HEK293 (cell line): ENCODE measurements at regions not wholly inside any gene's neighbourhood (a gene's known extent, or its start where the extent isn't known, plus 50 kb on each side); places are given as distances from the start of the nearest gene placed in this dataset.

ENCODE experiments used
- CTCF ChIA-PET: fragments of 350-600 bp; formaldehyde crosslinking; extraction: SDS; loops from one replicate; lab custom pipeline; 2021; ENCODE audit warnings: antibody characterized with exemption; lab: Yijun Ruan, JAX
- POLR2A ChIA-PET: fragments of 300-600 bp; formaldehyde crosslinking; extraction: SDS; loops from one replicate; lab custom pipeline; 2020; ENCODE audit warnings: antibody characterized with exemption, inconsistent platforms; lab: Yijun Ruan, JAX
- H3K27ac ChIP-seq: fragments of 200-500 bp; sonication (Bioruptor generic); 2 replicates; pipeline ENCODE4 v1.5.1; 2014; ENCODE audit warnings: low read depth, low read length, control low read depth, inconsistent platforms; ENCODE audit errors: extremely low read depth
- H3K36me3 ChIP-seq, 2 experiments: fragments of 200-500 bp in 1 of 2; sonication (Bioruptor generic) in 1 of 2; 1 replicate in 1 of 2; 2 replicates in 1 of 2; pipeline ENCODE4 v1.5.1; 2014 to 2017; ENCODE audit warnings: inconsistent platforms in 2 of 2, low read length in 2 of 2; ENCODE audit not compliant: control insufficient read depth in 2 of 2, insufficient read depth in 1 of 2
- H3K4me1 ChIP-seq: fragments of 200-500 bp; sonication (Bioruptor generic); 2 replicates; pipeline ENCODE4 v1.5.1; 2014; ENCODE audit warnings: mild to moderate bottlenecking, low read length, inconsistent platforms; ENCODE audit not compliant: control insufficient read depth, insufficient read depth
- H3K4me3 ChIP-seq: 2 replicates; pipeline ENCODE4 v1.5.1; 2011; ENCODE audit warnings: low read depth, mild to moderate bottlenecking, control low read depth, low read length, moderate library complexity
- H3K9me3 ChIP-seq: fragments of 200-500 bp; sonication (Bioruptor generic); 2 replicates; pipeline ENCODE4 v1.5.1; 2014; ENCODE audit warnings: low read depth, low read length, inconsistent platforms; ENCODE audit not compliant: control insufficient read depth, insufficient read depth
- GLIS1 ChIP-seq: fragments of 450-650 bp; formaldehyde crosslinking; IDR thresholded peaks from 2 replicates; pipeline ENCODE4 v1.5.1; 2016; ENCODE audit warnings: missing biosample characterization, missing genetic modification characterization
- GLIS2 ChIP-seq: fragments of 450-650 bp; formaldehyde crosslinking; IDR thresholded peaks from 2 replicates; pipeline ENCODE4 v1.5.1; 2016; ENCODE audit warnings: missing biosample characterization, missing genetic modification characterization
- PRDM1 ChIP-seq: fragments of 450-650 bp; formaldehyde crosslinking; IDR thresholded peaks from 2 replicates; pipeline ENCODE4; 2016; ENCODE audit warnings: missing biosample characterization, missing genetic modification characterization
- SALL2 ChIP-seq: fragments of 450-650 bp; formaldehyde crosslinking; IDR thresholded peaks from 2 replicates; pipeline ENCODE4 v1.5.0; 2017; ENCODE audit warnings: missing biosample characterization, mild to moderate bottlenecking, missing genetic modification characterization, borderline replicate concordance
- SP3 ChIP-seq: fragments of 450-650 bp; formaldehyde crosslinking; IDR thresholded peaks from 2 replicates; pipeline ENCODE4 v1.5.1; 2016; ENCODE audit warnings: missing biosample characterization, missing genetic modification characterization
- ZBTB20 ChIP-seq: fragments of 450-650 bp; formaldehyde crosslinking; IDR thresholded peaks from 2 replicates; pipeline ENCODE4 v1.5.1; 2016; ENCODE audit warnings: missing biosample characterization, missing genetic modification characterization
- ZEB2 ChIP-seq: fragments of 450-650 bp; formaldehyde crosslinking; IDR thresholded peaks from 2 replicates; pipeline ENCODE4 v1.5.1; 2016; ENCODE audit warnings: missing biosample characterization, missing genetic modification characterization
- ZIC2 ChIP-seq: fragments of 450-650 bp; formaldehyde crosslinking; IDR thresholded peaks from 2 replicates; pipeline ENCODE4 v1.5.1; 2016; ENCODE audit warnings: missing biosample characterization, missing genetic modification characterization
- ZNF140 ChIP-seq: fragments of 450-650 bp; formaldehyde crosslinking; IDR thresholded peaks from 2 replicates; pipeline ENCODE4 v1.5.1; 2016; ENCODE audit warnings: missing biosample characterization, missing genetic modification characterization
- ZNF146 ChIP-seq: fragments of 450-650 bp; formaldehyde crosslinking; IDR thresholded peaks from 2 replicates; pipeline ENCODE4 v1.5.1; 2016; ENCODE audit warnings: missing biosample characterization, missing genetic modification characterization
- ZNF302 ChIP-seq: fragments of 450-650 bp; formaldehyde crosslinking; IDR thresholded peaks from 2 replicates; pipeline ENCODE4 v1.5.1; 2016; ENCODE audit warnings: missing biosample characterization, missing genetic modification characterization, low read depth
- ZNF311 ChIP-seq: fragments of 450-650 bp; formaldehyde crosslinking; IDR thresholded peaks from 2 replicates; pipeline ENCODE4 v1.5.1; 2017; ENCODE audit warnings: missing biosample characterization, missing genetic modification characterization, borderline replicate concordance
- ZNF366 ChIP-seq: fragments of 450-650 bp; formaldehyde crosslinking; conservative IDR thresholded peaks from 2 replicates; pipeline ENCODE4 v1.5.1; 2016; ENCODE audit warnings: missing biosample characterization, missing genetic modification characterization
- ZNF394 ChIP-seq: fragments of 450-650 bp; formaldehyde crosslinking; IDR thresholded peaks from 2 replicates; pipeline ENCODE4 v1.5.1; 2016; ENCODE audit warnings: missing biosample characterization, missing genetic modification characterization, mild to moderate bottlenecking, moderate library complexity, borderline replicate concordance
- ZNF629 ChIP-seq: fragments of 450-650 bp; formaldehyde crosslinking; IDR thresholded peaks from 2 replicates; pipeline ENCODE4 v1.5.1; 2017; ENCODE audit warnings: missing biosample characterization, missing genetic modification characterization
- ZNF660 ChIP-seq: fragments of 450-650 bp; IDR thresholded peaks from 2 replicates; pipeline ENCODE4 v1.5.1; 2018; ENCODE audit warnings: missing biosample characterization, mild to moderate bottlenecking, missing genetic modification characterization
- ZNF747 ChIP-seq: fragments of 450-650 bp; formaldehyde crosslinking; IDR thresholded peaks from 2 replicates; pipeline ENCODE4 v1.5.1; 2016; ENCODE audit warnings: missing biosample characterization, missing genetic modification characterization
- ZNF843 ChIP-seq: fragments of 450-650 bp; formaldehyde crosslinking; IDR thresholded peaks from 2 replicates; pipeline ENCODE4 v1.5.1; 2016; ENCODE audit warnings: missing biosample characterization, missing genetic modification characterization
- ZSCAN30 ChIP-seq: fragments of 450-650 bp; IDR thresholded peaks from 2 replicates; pipeline ENCODE4 v1.5.1; 2018; ENCODE audit warnings: missing biosample characterization, mild to moderate bottlenecking, missing genetic modification characterization, moderate library complexity
- TF ChIP-seq, protein P1 (sequence below): fragments of 450-650 bp; formaldehyde crosslinking; IDR thresholded peaks from 2 replicates; pipeline ENCODE4 v1.5.1; 2017; ENCODE audit warnings: missing biosample characterization, missing genetic modification characterization
- TF ChIP-seq, protein P2 (sequence below): fragments of 450-650 bp; formaldehyde crosslinking; IDR thresholded peaks from 2 replicates; pipeline ENCODE4; 2016; ENCODE audit warnings: missing biosample characterization, missing genetic modification characterization
- TF ChIP-seq, protein P3 (sequence below): fragments of 450-650 bp; formaldehyde crosslinking; IDR thresholded peaks from 2 replicates; pipeline ENCODE4 v1.5.1; 2016; ENCODE audit warnings: missing biosample characterization, missing genetic modification characterization
- TF ChIP-seq, protein P4 (sequence below): fragments of 450-650 bp; formaldehyde crosslinking; IDR thresholded peaks from 2 replicates; pipeline ENCODE4 v1.5.1; 2016; ENCODE audit warnings: missing biosample characterization, missing genetic modification characterization
- TF ChIP-seq, protein P5 (sequence below): fragments of 450-650 bp; formaldehyde crosslinking; IDR thresholded peaks from 2 replicates; pipeline ENCODE4 v1.5.1; 2016; ENCODE audit warnings: missing biosample characterization, missing genetic modification characterization, low read depth

DNA sequence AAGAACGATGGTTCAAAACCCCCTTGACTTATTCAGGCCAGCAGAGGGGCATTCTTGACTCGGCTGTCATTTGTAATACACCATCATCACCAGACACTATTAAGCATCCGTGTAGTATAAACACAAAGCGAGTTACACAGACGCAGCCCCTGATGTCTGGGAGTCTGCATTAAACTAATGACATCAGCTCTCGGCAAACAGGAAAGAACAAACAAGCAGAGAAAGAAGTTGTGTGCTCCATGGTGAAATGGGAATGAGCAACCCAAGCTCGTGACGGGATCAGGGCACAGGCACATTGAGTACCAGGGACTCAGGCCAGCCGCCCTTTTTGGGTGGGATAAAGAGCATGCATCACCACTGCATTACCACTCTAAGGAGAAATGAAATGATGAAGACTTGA lies 460.1 kb downstream of the MED13L start:
- no peaks in the 10 kb centered on the region for H3K9me3 ChIP-seq
- H3K27ac ChIP-seq, result no peak overlapping the region
- H3K4me3 ChIP-seq, result no peak overlapping the region
- ChIA-PET POLR2A (no interaction called here), CTCF (interaction anchor here (0.6 kb wide), 1 partner anchor 1091 kb away, joined by 3 read pairs; no protein-coding TSS in a partner anchor)
- H3K36me3 ChIP-seq, result no peaks in the 10 kb centered on the region
- no peaks in the 10 kb centered on the region for H3K4me1 ChIP-seq
- no peak for TF ChIP-seq PRDM1
- peak; percentile 48; the same call in 1 of the 2 replicates for TF ChIP-seq ZBTB20 (tag by site-specific recombination)

DNA sequence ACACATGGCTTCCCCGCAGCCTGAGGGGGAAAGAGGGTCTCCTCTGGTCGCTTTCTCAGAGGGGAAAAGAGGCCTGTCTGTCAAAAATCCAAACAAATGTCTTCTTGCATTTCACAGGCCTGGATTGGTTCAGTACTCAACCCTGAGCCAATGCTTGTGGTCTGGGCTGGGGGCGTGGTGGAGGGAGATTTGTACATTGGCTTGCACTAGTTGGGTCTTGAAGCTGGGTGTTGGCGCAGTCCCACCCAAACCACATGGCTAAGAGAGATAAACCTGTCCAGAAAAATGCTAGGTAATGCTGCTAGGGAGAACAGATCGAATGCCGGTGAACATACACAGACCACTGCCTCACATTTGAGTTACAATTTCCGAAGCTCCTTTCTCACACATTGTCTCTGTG lies 461.6 kb downstream of the MED13L start:
- Histone ChIP-seq H3K9me3 (no peaks in the 10 kb centered on the region), H3K4me3 (no peak overlapping the region), H3K4me1 (no peaks in the 10 kb centered on the region), H3K27ac (no peak overlapping the region), H3K36me3 (no peaks in the 10 kb centered on the region)
- TF ChIP-seq ZNF311 (tag by site-specific recombination) (no peak), ZIC2 (tag by site-specific recombination) (no peak), GLIS2 (no peak), ZNF302 (no peak), ZNF660 (no peak), ZNF394 (tag by site-specific recombination) (no peak), ZSCAN30 (tag by site-specific recombination) (no peak), ZNF366 (tag by site-specific recombination) (no peak), ZNF146 (no peak), ZNF140 (no peak)
- TF ChIP-seq, protein P1, sequence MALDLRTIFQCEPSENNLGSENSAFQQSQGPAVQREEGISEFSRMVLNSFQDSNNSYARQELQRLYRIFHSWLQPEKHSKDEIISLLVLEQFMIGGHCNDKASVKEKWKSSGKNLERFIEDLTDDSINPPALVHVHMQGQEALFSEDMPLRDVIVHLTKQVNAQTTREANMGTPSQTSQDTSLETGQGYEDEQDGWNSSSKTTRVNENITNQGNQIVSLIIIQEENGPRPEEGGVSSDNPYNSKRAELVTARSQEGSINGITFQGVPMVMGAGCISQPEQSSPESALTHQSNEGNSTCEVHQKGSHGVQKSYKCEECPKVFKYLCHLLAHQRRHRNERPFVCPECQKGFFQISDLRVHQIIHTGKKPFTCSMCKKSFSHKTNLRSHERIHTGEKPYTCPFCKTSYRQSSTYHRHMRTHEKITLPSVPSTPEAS, result no peak
- TF ChIP-seq, protein P2, sequence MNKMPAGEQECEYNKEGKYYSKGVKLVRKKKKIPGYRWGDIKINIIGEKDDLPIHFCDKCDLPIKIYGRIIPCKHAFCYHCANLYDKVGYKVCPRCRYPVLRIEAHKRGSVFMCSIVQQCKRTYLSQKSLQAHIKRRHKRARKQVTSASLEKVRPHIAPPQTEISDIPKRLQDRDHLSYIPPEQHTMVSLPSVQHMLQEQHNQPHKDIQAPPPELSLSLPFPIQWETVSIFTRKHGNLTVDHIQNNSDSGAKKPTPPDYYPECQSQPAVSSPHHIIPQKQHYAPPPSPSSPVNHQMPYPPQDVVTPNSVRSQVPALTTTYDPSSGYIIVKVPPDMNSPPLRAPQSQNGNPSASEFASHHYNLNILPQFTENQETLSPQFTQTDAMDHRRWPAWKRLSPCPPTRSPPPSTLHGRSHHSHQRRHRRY (tag by site-specific recombination), result no peak
- TF ChIP-seq, protein P3, sequence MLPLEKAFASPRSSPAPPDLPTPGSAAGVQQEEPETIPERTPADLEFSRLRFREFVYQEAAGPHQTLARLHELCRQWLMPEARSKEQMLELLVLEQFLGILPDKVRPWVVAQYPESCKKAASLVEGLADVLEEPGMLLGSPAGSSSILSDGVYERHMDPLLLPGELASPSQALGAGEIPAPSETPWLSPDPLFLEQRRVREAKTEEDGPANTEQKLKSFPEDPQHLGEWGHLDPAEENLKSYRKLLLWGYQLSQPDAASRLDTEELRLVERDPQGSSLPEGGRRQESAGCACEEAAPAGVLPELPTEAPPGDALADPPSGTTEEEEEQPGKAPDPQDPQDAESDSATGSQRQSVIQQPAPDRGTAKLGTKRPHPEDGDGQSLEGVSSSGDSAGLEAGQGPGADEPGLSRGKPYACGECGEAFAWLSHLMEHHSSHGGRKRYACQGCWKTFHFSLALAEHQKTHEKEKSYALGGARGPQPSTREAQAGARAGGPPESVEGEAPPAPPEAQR (tag by site-specific recombination), result no peak
- ChIA-PET CTCF (no interaction called here), POLR2A (no interaction called here)

DNA sequence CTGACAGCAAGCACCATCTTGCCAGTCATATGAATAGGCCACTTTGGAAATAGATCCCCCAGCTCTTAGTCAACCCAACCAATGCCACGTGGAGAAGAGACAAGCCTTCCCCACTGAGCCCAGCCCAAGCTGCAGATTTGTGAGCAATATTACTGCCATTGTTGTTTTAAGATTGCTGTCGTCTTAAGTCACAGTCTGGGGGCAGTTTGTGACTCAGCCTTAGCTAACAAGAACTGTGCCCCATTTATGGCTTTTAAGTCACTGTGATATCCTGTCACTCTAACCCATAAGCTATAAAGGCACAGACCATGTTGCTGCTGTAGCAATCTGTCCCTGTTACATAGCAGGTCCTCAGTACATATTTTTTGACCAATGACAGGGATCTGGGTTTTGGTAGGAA lies 464.2 kb downstream of the MED13L start:
- no peak overlapping the region for H3K4me3 ChIP-seq
- H3K9me3 ChIP-seq, result no peaks in the 10 kb centered on the region
- no peak overlapping the region for H3K27ac ChIP-seq
- ChIA-PET CTCF (no interaction called here), POLR2A (no interaction called here)
- TF ChIP-seq ZNF747 (tag by site-specific recombination), result no peak
- TF ChIP-seq, protein P4, sequence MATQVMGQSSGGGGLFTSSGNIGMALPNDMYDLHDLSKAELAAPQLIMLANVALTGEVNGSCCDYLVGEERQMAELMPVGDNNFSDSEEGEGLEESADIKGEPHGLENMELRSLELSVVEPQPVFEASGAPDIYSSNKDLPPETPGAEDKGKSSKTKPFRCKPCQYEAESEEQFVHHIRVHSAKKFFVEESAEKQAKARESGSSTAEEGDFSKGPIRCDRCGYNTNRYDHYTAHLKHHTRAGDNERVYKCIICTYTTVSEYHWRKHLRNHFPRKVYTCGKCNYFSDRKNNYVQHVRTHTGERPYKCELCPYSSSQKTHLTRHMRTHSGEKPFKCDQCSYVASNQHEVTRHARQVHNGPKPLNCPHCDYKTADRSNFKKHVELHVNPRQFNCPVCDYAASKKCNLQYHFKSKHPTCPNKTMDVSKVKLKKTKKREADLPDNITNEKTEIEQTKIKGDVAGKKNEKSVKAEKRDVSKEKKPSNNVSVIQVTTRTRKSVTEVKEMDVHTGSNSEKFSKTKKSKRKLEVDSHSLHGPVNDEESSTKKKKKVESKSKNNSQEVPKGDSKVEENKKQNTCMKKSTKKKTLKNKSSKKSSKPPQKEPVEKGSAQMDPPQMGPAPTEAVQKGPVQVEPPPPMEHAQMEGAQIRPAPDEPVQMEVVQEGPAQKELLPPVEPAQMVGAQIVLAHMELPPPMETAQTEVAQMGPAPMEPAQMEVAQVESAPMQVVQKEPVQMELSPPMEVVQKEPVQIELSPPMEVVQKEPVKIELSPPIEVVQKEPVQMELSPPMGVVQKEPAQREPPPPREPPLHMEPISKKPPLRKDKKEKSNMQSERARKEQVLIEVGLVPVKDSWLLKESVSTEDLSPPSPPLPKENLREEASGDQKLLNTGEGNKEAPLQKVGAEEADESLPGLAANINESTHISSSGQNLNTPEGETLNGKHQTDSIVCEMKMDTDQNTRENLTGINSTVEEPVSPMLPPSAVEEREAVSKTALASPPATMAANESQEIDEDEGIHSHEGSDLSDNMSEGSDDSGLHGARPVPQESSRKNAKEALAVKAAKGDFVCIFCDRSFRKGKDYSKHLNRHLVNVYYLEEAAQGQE (tag by site-specific recombination), result no peak
- TF ChIP-seq ZNF629, result no peak
- no peak for TF ChIP-seq SP3 (tag by site-specific recombination)
- TF ChIP-seq ZNF843 (tag by site-specific recombination), result no peak
- TF ChIP-seq SALL2 (tag by site-specific recombination), result no peak
- no peak for TF ChIP-seq GLIS1 (tag by site-specific recombination)
- TF ChIP-seq, protein P5, sequence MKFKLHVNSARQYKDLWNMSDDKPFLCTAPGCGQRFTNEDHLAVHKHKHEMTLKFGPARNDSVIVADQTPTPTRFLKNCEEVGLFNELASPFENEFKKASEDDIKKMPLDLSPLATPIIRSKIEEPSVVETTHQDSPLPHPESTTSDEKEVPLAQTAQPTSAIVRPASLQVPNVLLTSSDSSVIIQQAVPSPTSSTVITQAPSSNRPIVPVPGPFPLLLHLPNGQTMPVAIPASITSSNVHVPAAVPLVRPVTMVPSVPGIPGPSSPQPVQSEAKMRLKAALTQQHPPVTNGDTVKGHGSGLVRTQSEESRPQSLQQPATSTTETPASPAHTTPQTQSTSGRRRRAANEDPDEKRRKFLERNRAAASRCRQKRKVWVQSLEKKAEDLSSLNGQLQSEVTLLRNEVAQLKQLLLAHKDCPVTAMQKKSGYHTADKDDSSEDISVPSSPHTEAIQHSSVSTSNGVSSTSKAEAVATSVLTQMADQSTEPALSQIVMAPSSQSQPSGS (tag by site-specific recombination), result no peak
- no peak for TF ChIP-seq ZEB2 (tag by site-specific recombination)
- H3K36me3 ChIP-seq, result no peaks in the 10 kb centered on the region
- no peaks in the 10 kb centered on the region for H3K4me1 ChIP-seq
